Muscle of leg (tissue), 3 donors: ENCODE measurements at regions not wholly inside any gene's neighbourhood (a gene's known extent, or its start where the extent isn't known, plus 50 kb on each side); places are given as distances from the start of the nearest gene placed in this dataset.
"Not testable (repeated sequence)": the region's sequence is repeated elsewhere in the genome, so short reads cannot be mapped to it uniquely, and the experiment has no call there.

Experiments used
- DNase-seq: peaks from one replicate; pipeline ENCODE4 v3.0.0; 2013
- H3K27ac ChIP-seq: one replicate; pipeline ENCODE4 v1.5.1; 2013; ENCODE audit warnings: mild to moderate bottlenecking, low read length, control low read depth
- H3K27me3 ChIP-seq: one replicate; pipeline ENCODE4 v1.6.1; 2013; ENCODE audit warnings: low read length; ENCODE audit not compliant: control insufficient read depth, insufficient read depth
- H3K36me3 ChIP-seq: one replicate; pipeline ENCODE4 v1.6.1; 2013; ENCODE audit warnings: low read length; ENCODE audit not compliant: control insufficient read depth, insufficient read depth
- H3K4me1 ChIP-seq: one replicate; pipeline ENCODE4 v1.6.1; 2013; ENCODE audit warnings: low read length; ENCODE audit not compliant: control insufficient read depth, insufficient read depth
- H3K4me3 ChIP-seq: one replicate; pipeline ENCODE4 v1.5.1; 2013; ENCODE audit warnings: low read length, control low read depth
- H3K9me3 ChIP-seq: replicated peaks from 2 replicates; pipeline ENCODE4 v1.6.1; 2013; ENCODE audit warnings: low read depth, low read length; ENCODE audit not compliant: control insufficient read depth
- whole genome bisulfite sequencing: methylation state at CpG from one replicate; pipeline ENCODE4 v1.1.5; 2013; ENCODE audit warnings: missing lambda C conversion rate; ENCODE audit not compliant: insufficient coverage; 5-methylcytosine and 5-hydroxymethylcytosine counted together

DNA sequence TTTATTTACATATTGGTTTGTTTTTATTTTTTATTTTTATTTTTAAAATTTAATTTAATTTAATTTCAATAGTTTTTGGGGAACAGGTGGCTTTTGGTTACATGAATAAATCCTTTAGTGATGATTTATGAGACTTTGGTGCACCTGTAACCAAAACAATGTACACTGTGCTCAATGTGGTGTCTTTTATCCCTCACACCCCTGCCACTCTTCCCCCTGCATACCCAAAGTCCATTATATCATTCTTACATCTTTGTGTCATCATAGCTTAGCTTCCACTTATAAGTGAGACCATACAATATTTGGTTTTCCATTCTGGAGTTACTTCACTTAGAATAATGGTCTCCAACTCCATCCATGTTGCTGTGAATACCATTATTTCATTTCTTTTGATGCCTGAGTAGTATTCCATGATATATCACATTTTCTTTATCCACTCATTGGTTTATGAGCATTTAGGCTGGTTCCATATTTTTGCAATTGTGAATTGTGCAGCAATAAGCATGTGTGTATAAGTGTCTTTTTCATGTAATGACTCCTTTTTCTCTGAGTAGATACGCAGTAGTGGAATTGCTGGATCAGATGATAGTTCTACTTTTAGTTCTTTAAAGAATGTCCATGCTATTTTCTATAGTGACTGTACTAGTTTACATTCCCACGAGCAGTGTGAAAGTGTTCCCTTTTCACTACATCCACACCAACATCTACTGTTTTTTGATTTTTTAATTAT lies 157.1 kb downstream of the CPXCR1 start:
- no peak overlapping the region for H3K27ac ChIP-seq
- no peaks in the 10 kb centered on the region for H3K4me1 ChIP-seq
- H3K9me3 ChIP-seq, result no peaks in the 10 kb centered on the region
- H3K4me3 ChIP-seq, result no peak overlapping the region
- no CpG with 5 or more reads among the region's 2 CpGs for WGBS
- DNase-seq, result no peak
- no peaks in the 10 kb centered on the region for H3K27me3 ChIP-seq
- H3K36me3 ChIP-seq, result no peaks in the 10 kb centered on the region

DNA sequence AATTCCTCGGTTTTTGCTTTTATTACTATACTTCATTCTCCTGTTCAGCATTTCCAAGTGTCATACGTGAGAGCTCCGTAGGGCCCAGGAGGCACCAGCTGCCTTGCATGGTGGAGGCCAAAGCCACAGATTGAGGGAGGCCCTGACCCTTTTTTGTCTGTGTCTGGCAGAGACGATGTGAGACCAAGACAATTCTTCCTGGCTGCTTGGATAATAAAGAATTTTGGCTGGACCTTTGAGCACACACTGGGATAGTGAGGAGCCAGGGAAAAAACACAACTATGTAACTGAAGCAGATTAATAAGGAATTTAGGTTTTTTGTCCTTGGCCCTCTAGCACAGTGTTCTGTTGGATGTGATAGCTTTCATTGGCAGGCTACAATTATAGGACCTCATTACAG lies 161.0 kb downstream of the CPXCR1 start:
- Histone ChIP-seq H3K27me3 (no peaks in the 10 kb centered on the region), H3K36me3 (no peaks in the 10 kb centered on the region), H3K27ac (no peak overlapping the region), H3K9me3 (no peaks in the 10 kb centered on the region), H3K4me1 (no peaks in the 10 kb centered on the region), H3K4me3 (no peak overlapping the region)
- WGBS, result 50% methylated on average over 3 of the region's 4 CpGs
- peak; percentile 54 for DNase-seq

DNA sequence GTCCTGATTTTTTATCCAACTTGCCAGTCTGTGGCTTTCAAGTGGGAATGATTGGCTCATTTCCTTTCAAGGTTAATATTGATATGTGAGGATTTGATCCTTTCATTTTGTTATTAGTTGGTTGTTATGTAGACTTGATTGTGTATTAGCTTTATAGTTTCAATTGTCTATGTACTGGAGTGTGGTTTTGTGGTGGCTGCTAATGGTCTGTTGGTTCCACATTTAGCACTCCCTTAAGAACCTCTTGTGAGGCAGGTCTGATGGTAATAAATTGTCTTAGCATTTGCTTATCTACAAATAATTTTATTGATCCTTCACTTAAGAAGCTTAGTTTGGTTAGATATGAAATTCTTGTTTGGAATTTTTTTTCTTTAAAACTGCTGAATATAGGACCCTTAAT lies 190.6 kb downstream of the CPXCR1 start:
- Histone ChIP-seq H3K9me3 (no peaks in the 10 kb centered on the region), H3K4me3 (no peak overlapping the region), H3K4me1 (no peaks in the 10 kb centered on the region)

DNA sequence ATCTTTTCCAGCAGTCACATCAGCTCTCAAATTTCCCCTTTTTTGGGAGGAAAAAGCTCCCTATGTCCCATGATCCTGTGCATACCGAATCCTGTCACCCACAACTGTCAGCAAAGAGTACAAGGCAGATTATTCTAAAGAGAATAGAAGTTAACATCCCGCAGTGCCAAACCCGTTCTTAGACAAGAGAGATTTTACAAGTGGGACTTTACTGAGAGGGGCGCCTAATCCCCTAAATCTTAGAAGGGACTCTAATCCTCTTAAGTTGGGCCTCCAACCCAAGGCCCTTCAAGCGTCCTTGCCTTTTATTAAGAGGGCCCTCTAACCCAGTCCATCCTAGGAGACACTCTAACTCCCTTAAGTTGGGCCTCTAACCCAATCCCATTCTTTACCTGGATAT lies 193.9 kb downstream of the CPXCR1 start:
- WGBS, result 86% methylated on average over 4 of the region's 5 CpGs
- Histone ChIP-seq H3K36me3 (no peaks in the 10 kb centered on the region), H3K4me1 (no peaks in the 10 kb centered on the region), H3K27me3 (no peaks in the 10 kb centered on the region), H3K4me3 (no peak overlapping the region), H3K27ac (no peak overlapping the region), H3K9me3 (no peaks in the 10 kb centered on the region)
- no peak for DNase-seq

More for the DNA sequence above, 190.6 kb downstream of the CPXCR1 start:
- H3K27me3 ChIP-seq, result no peaks in the 10 kb centered on the region
- no peak overlapping the region for H3K27ac ChIP-seq
- H3K36me3 ChIP-seq, result no peaks in the 10 kb centered on the region
- no peak for DNase-seq

DNA sequence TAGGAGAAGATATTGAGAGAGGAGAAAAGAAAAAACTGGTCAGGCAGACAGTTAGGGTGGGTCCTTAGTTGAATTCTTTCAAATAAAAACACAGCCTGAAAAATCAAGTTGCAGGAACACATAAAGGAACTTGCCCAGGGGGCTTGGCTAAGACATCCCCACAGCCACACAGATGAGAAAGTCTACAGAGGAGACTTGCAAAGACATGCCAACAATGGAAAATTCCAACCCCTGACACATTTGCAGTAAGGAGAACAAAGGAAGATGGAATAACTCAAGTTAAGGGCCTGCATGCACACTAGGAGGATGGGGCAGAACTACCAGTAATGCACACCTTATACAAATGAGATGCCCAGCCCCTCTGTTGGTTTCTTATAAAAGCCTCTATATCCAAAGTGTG lies 197.6 kb downstream of the CPXCR1 start:
- no peak for DNase-seq
- H3K9me3 ChIP-seq, result no peaks in the 10 kb centered on the region
- H3K4me3 ChIP-seq, result no peak overlapping the region
- H3K36me3 ChIP-seq, result no peaks in the 10 kb centered on the region
- H3K27ac ChIP-seq, result no peak overlapping the region
- no peaks in the 10 kb centered on the region for H3K27me3 ChIP-seq
- no peaks in the 10 kb centered on the region for H3K4me1 ChIP-seq

DNA sequence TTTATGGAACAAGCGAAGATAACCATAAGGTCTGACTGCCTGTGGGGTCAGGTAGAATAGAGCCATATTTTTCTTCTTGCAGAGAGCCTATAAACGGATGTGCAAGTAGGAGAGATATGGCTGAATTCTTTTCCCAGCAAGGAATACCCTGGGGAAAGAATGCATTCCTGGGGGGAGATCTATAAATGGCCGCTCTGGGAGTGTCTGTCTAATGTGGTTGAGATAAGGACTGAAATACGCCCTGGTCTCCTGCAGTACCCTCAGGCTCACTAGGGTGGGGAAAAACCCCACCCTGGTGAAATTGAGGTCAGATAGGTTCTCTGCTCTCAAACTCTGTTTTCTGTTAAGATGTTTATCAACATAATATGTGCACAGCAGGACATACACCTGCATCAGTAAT lies 209.0 kb downstream of the CPXCR1 start:
- not testable (repeated sequence) for H3K4me3 ChIP-seq, H3K27me3 ChIP-seq, H3K36me3 ChIP-seq, H3K4me1 ChIP-seq, H3K9me3 ChIP-seq, DNase-seq, H3K27ac ChIP-seq
- WGBS, result 76% methylated on average over 2 of the region's 4 CpGs

DNA sequence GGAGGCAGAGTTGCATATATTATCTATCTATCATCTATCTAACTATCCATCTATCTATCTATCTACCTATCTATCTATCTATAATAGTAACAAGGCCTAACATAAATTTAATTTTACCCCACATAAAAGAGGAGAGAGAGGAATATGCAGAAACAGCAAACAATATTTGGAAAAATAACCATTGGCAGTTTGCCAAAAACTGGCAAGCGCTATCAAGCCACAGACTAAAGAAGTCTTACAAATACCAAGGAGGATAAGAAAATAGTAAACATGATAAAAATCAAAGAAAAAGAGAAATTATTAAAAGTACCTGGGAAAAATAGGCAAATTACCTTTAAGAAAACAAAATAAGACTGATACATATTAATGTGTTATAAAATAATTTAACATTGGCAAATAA lies 230.8 kb downstream of the CPXCR1 start:
- no peak for DNase-seq
- WGBS, result no CpG with 5 or more reads among the region's 1 CpG
- no peaks in the 10 kb centered on the region for H3K27me3 ChIP-seq
- no peak overlapping the region for H3K27ac ChIP-seq
- no peaks in the 10 kb centered on the region for H3K9me3 ChIP-seq
- H3K4me3 ChIP-seq, result no peak overlapping the region
- H3K36me3 ChIP-seq, result no peaks in the 10 kb centered on the region
- no peaks in the 10 kb centered on the region for H3K4me1 ChIP-seq

DNA sequence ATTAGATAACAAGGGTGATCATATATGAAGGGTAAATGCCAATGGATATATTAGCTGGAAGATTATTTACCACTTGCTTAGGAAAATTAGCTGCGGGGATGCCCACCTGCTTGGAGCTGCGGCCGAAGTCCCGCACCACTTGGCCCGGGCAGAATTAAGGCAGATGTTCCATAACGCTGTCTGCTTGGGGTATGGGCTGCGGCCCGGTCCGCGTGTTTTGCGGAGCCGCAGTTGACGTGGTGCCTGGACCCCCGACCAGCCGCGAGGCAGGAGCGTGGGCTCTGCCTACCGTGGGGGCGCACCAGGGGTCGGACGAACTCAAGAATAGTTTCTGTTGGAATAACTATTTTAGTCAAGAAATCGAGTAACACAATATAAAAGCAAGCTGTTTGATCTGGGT lies 235.2 kb downstream of the CPXCR1 start:
- 93% methylated on average over 11 of the region's 22 CpGs for WGBS
- no peak for DNase-seq
- Histone ChIP-seq H3K4me3 (no peak overlapping the region), H3K36me3 (no peaks in the 10 kb centered on the region), H3K9me3 (no peaks in the 10 kb centered on the region), H3K27ac (no peak overlapping the region), H3K4me1 (no peaks in the 10 kb centered on the region), H3K27me3 (no peaks in the 10 kb centered on the region)

DNA sequence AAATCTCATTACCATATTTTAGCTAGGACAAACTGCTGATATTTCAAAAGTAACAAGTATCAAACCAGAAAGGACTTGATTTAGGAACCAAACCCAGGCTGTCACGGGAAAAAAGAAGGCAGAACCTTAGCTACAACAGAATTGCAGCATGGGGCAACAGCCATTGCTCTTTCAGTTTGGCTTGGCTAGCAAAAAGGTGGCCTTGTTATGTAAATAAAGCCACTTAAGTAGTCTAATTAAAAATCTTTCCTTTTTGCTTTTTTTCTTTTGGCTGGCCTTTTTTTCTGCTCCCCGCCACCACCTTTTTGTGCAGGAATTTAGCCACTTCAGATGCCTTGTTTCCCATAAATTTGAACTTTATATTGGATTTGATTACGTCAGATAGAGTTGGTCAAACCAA lies 235.9 kb downstream of the CPXCR1 start:
- H3K27ac ChIP-seq, result no peak overlapping the region
- WGBS, result 40% methylated on average over 1 of the region's 3 CpGs
- DNase-seq, result no peak
- no peaks in the 10 kb centered on the region for H3K27me3 ChIP-seq
- no peaks in the 10 kb centered on the region for H3K36me3 ChIP-seq
- no peaks in the 10 kb centered on the region for H3K9me3 ChIP-seq
- H3K4me1 ChIP-seq, result no peaks in the 10 kb centered on the region
- H3K4me3 ChIP-seq, result no peak overlapping the region

DNA sequence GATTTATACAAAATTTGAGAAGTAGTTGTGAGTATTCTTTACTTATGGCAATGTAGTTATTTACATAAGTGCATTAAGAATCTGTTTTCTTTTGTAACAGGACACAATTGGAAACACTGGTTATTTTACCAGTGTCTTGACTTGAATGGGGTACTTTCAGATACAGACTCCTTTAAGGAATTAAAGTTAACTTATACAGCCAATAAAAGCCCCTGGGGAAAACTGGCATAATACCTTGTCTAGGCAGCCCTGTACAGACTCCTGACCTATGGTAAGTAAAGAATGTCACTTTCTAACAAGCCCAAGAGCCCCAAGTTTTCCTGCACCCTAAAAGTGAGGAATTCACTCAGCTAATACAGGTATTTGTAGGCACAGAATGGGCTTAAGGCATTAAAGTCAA lies 241.8 kb downstream of the CPXCR1 start:
- H3K36me3 ChIP-seq, result no peaks in the 10 kb centered on the region
- H3K4me3 ChIP-seq, result no peak overlapping the region
- H3K9me3 ChIP-seq, result no peaks in the 10 kb centered on the region
- DNase-seq, result no peak
- H3K27ac ChIP-seq, result no peak overlapping the region
- H3K4me1 ChIP-seq, result no peaks in the 10 kb centered on the region
- H3K27me3 ChIP-seq, result peaks cover 7% of the 10 kb centered on the region

DNA sequence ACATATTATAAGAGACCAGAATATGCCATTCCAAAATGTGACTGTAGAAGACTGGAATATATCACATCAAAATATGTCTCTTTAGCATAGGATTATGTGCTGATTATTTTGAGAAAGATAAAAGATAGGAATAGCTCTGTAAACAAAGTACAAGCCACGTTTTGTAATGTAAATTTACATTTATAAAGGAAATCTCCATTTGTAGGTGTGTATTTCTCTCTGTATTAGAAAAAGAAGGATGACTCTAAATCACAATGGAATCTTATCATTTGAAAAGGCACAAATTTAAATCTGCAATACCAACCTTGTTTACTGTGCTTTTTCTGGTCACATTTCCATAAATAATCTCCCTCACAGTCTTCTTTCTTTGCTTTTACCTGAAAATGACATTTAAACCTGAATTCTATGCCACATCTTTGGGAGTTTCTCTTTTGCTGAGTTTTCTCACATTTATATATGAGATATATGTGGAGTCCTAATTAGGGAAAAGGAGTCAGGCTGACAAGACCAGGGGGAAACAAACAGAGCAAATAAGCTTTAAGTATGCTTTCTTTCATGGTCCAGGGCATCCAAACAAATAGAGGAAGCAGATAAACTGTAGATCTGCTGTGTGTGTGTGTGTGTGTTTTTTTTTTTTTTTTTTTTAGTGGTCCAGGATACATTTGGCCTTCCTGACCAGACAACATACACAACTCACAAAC lies 244.0 kb downstream of the CPXCR1 start:
- Histone ChIP-seq H3K4me3 (no peak overlapping the region), H3K9me3 (no peaks in the 10 kb centered on the region)
- WGBS, result no CpG with 5 or more reads among the region's 1 CpG

More for the DNA sequence above, 244.0 kb downstream of the CPXCR1 start:
- Histone ChIP-seq H3K27me3 (peaks cover 7% of the 10 kb centered on the region), H3K36me3 (no peaks in the 10 kb centered on the region), H3K4me1 (no peaks in the 10 kb centered on the region), H3K27ac (no peak overlapping the region)
- DNase-seq, result no peak
